Naive thymus-derived CD4-positive, alpha-beta T cell (primary cell): ENCODE measurements at regions not wholly inside any gene's neighbourhood (a gene's known extent, or its start where the extent isn't known, plus 50 kb on each side); places are given as distances from the start of the nearest gene placed in this dataset.
A peak's percentile ranks its signal among the peaks of the same experiment; 100 is the strongest.

ENCODE experiments used
- ATAC-seq: fragments of 150-1000 bp; cut with Tn5 transposase; 2 replicates; pipeline ENCODE4 v1.10.0; 2021; ENCODE audit warnings: mild to moderate bottlenecking, moderate library complexity
- CTCF ChIA-PET: fragments of 350-600 bp; sonication (Branson Sonifier 250); formaldehyde crosslinking; loops from one replicate; lab custom pipeline; 2021; ENCODE audit warnings: antibody characterized with exemption; lab: Charles Lee
- POLR2A ChIA-PET: fragments of 350-600 bp; sonication (Branson Sonifier 250); formaldehyde crosslinking; loops from one replicate; lab custom pipeline; 2021; ENCODE audit warnings: antibody characterized with exemption, inconsistent platforms; lab: Charles Lee
- DNase-seq, 9 donors: peaks; one replicate each; pipeline versions ENCODE4 v3.0.0 to v3.0.0-alpha.2; 2020 to 2022; ENCODE audit warnings: mixed read lengths in 1 of 9
- H3K27ac ChIP-seq: one replicate; pipeline ENCODE4 v1.7.0; 2013; ENCODE audit warnings: mild to moderate bottlenecking, low read depth, low read length, moderate library complexity
- H3K27me3 ChIP-seq, 2 donors: one replicate each; pipeline ENCODE4 v1.7.0; 2013; ENCODE audit warnings: low read length in 2 of 2, mild to moderate bottlenecking in 2 of 2, moderate library complexity in 2 of 2; ENCODE audit not compliant: control insufficient read depth in 2 of 2, insufficient read depth in 2 of 2
- H3K36me3 ChIP-seq, 3 experiments: 1 replicate in 2 of 3; 2 replicates in 1 of 3; pipeline ENCODE4 v1.7.0; 2013; ENCODE audit warnings: low read length in 3 of 3, mild to moderate bottlenecking in 3 of 3, moderate library complexity in 1 of 3; ENCODE audit not compliant: insufficient read depth in 3 of 3, control insufficient read depth in 2 of 3
- H3K4me1 ChIP-seq, 2 donors: one replicate each; pipeline ENCODE4 v1.7.0; 2013; ENCODE audit warnings: low read length in 2 of 2, mild to moderate bottlenecking in 2 of 2, moderate library complexity in 1 of 2; ENCODE audit not compliant: control insufficient read depth in 2 of 2, insufficient read depth in 2 of 2
- H3K4me3 ChIP-seq: 2 replicates; pipeline ENCODE4 v1.7.0; 2013; ENCODE audit warnings: mild to moderate bottlenecking, low read length
- H3K9me3 ChIP-seq, 3 experiments: 1 replicate in 2 of 3; 2 replicates in 1 of 3; pipeline ENCODE4 v1.7.0; 2013; ENCODE audit warnings: low read length in 3 of 3; ENCODE audit not compliant: control insufficient read depth in 2 of 3
- H3K27ac Mint-ChIP-seq, 9 donors: one replicate each; pipeline ENCODE4 v1.8.0; 2020 to 2022; ENCODE audit warnings: mixed read lengths in 9 of 9, mild to moderate bottlenecking in 8 of 9, moderate library complexity in 5 of 9, inconsistent platforms in 2 of 9
- H3K27me3 Mint-ChIP-seq, 5 donors: one replicate each; pipeline ENCODE4 v1.8.0; 2021 to 2022; ENCODE audit warnings: mixed read lengths in 5 of 5, mild to moderate bottlenecking in 1 of 5
- H3K36me3 Mint-ChIP-seq, 5 donors: one replicate each; pipeline ENCODE4 v1.8.0; 2020 to 2022; ENCODE audit warnings: mixed read lengths in 5 of 5, mild to moderate bottlenecking in 3 of 5, inconsistent platforms in 1 of 5
- H3K4me1 Mint-ChIP-seq, 7 donors: one replicate each; pipeline ENCODE4 v1.8.0; 2020 to 2022; ENCODE audit warnings: mixed read lengths in 7 of 7, mild to moderate bottlenecking in 3 of 7, inconsistent platforms in 1 of 7
- H3K4me3 Mint-ChIP-seq, 10 donors: one replicate each; pipeline ENCODE4 v1.8.0; 2020 to 2022; ENCODE audit warnings: mild to moderate bottlenecking in 10 of 10, mixed read lengths in 10 of 10, moderate library complexity in 6 of 10, inconsistent platforms in 2 of 10
- H3K9me3 Mint-ChIP-seq, 11 donors: one replicate each; pipeline ENCODE4 v1.8.0; 2020 to 2022; ENCODE audit warnings: mixed read lengths in 11 of 11, mild to moderate bottlenecking in 4 of 11, inconsistent platforms in 1 of 11, moderate library complexity in 1 of 11
- intact Hi-C, 2 donors: fragments of 100-400 bp; cut with micrococcal nuclease; formaldehyde crosslinking; loops; one replicate each; pipeline ENCODE4 v1.15.1; 2023

DNA sequence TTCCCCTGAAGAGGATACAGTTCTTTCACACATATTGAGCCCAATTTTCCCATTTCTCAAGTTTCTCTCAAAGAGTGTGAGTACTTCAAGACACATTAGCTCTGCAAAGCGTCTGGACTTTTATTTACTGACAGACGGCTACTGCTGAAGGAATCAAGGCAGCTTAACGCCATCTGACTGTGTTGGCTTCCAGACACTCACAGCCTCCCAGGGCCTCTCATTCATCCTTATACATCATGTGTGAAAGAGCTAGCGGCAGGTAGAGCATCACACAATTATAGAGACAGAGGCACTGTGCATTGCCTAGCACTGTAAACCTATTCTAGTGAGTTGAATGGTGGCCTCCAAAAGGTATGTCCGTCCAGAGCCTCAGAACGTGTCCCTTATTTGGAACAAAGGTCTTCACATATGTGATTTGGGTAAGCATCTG, 284.1 kb upstream of the STT3B start:
- Histone ChIP-seq H3K27ac (no peak overlapping the region), H3K4me1 (peaks cover 0 to 5% of the 10 kb centered on the region in 2 donors), H3K9me3 (no peaks in the 10 kb centered on the region), H3K36me3 (no peaks in the 10 kb centered on the region), H3K27me3 (no peaks in the 10 kb centered on the region), H3K4me3 (no peak overlapping the region)
- CTCF ChIA-PET = no interaction called here
- POLR2A ChIA-PET = no interaction called here
- Mint-ChIP-seq H3K36me3 (peaks cover 0 to 21% (median 0%) of the 10 kb centered on the region in 5 donors), H3K4me3 (no peak overlapping the region), H3K9me3 (peaks cover 0 to 16% (median 0%) of the 10 kb centered on the region in 11 donors), H3K27me3 (no peaks in the 10 kb centered on the region), H3K4me1 (peaks cover 10 to 51% (median 20%) of the 10 kb centered on the region in 7 donors), H3K27ac (no peak overlapping the region)
- no peak for DNase-seq
- intact Hi-C loops = no loop called here
- ATAC-seq = no peak

DNA sequence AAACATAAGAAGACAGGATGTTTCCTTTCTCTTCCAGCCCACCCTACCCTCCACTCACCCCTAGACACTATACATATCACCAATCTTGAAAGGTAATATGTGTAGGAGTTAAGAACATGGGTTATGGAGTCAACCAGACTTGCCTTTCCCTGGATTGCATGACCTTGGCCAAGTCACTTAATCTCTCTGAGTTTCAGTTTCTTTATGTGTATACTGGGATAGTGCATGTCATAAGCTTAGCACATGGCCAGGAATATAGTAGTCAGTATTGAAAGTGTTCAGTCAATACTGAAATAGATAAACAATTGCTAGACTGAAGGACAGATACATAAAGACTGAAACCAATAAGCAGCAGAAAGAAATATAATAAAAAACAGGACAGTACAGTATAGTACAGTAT, 283.2 kb upstream of the STT3B start:
- POLR2A ChIA-PET = interaction anchor here (0.5 kb wide), 1 partner anchor 296 kb away, joined by 4 read pairs; no protein-coding TSS in a partner anchor
- Histone ChIP-seq H3K36me3 (no peaks in the 10 kb centered on the region), H3K4me1 (peaks cover 0 to 5% of the 10 kb centered on the region in 2 donors), H3K27ac (no peak overlapping the region), H3K9me3 (no peaks in the 10 kb centered on the region), H3K27me3 (no peaks in the 10 kb centered on the region), H3K4me3 (no peak overlapping the region)
- peaks cover 0 to 30% (median 0%) of the 10 kb centered on the region in 5 donors for H3K36me3 Mint-ChIP-seq
- no peak overlapping the region for H3K27ac Mint-ChIP-seq
- ATAC-seq = no peak
- no peaks in the 10 kb centered on the region for H3K27me3 Mint-ChIP-seq
- DNase-seq = no peak
- intact Hi-C loops = no loop called here
- H3K9me3 Mint-ChIP-seq = peaks cover 0 to 23% (median 0%) of the 10 kb centered on the region in 11 donors
- CTCF ChIA-PET = no interaction called here
- H3K4me3 Mint-ChIP-seq = peak overlapping the region in 1 of 10 donors; percentile 4
- peaks cover 10 to 61% (median 23%) of the 10 kb centered on the region in 7 donors for H3K4me1 Mint-ChIP-seq

DNA sequence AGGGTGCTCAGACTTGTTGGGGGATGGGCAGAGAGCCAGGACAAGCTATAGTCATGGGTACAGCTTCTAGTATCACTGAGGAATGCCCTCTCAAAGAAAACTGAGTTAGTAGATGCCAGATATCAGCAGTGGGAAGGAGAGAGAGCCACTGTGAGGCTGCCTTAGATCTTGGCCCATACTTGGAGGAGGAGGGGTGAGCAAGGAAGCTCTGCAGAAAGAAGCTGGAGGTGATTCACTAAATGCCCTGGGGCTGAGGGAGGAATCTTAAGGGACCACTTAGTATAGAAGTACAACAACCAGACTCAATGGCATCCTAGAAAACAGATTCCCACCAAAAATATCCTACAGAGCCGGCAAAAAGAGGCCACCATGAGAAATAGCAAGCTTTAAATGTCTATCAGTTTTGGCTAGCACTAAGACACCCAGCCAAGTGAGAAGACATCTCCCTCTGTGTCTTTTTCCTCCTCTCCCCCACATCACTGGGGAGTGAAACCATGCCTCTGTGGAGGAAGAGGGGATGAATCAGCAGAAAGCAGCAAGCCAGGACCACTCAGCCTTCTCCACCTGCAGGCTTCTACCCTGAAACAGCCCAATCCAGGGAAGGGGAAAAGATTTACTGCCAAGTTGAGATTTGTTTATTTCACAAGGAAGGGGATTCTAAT, 282.5 kb upstream of the STT3B start:
- peaks cover 0 to 32% (median 0%) of the 10 kb centered on the region in 5 donors for H3K36me3 Mint-ChIP-seq
- intact Hi-C loops = loop anchor here (1.0 kb wide), 2 partner anchors 20 to 37 kb away; no protein-coding TSS in a partner anchor
- Histone ChIP-seq H3K36me3 (no peaks in the 10 kb centered on the region), H3K27me3 (no peaks in the 10 kb centered on the region), H3K4me1 (peaks cover 0 to 5% of the 10 kb centered on the region in 2 donors), H3K4me3 (no peak overlapping the region), H3K27ac (no peak overlapping the region), H3K9me3 (no peaks in the 10 kb centered on the region)
- POLR2A ChIA-PET = interaction anchor here (0.5 kb wide), 1 partner anchor 296 kb away, joined by 4 read pairs; no protein-coding TSS in a partner anchor
- H3K4me1 Mint-ChIP-seq = peaks cover 14 to 66% (median 26%) of the 10 kb centered on the region in 7 donors
- H3K27ac Mint-ChIP-seq = peak overlapping the region in 1 of 9 donors; percentile 65
- ATAC-seq (no peak), DNase-seq (no peak)
- CTCF ChIA-PET = no interaction called here
- peak overlapping the region in 1 of 10 donors; percentile 4 for H3K4me3 Mint-ChIP-seq
- peaks cover 0 to 20% (median 0%) of the 10 kb centered on the region in 11 donors for H3K9me3 Mint-ChIP-seq
- no peaks in the 10 kb centered on the region for H3K27me3 Mint-ChIP-seq

DNA sequence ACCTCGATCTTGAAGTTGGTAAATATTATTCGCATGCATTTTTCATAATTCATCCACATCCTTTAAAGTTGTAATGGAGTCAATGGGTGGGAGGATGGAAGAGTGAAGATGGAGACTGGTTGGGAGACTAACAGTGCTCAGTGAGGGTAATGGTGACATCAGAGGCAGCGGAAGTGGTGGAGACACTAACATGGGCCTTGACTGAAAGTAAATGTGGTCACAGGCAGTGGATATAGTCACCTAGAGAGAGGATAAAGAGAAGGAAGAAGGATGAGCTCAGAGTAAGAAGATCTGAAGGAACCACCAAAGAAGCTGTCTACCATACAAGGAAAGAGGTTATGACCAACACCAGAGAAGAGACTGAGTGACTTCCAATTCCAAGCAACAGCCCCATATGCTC, 281.6 kb upstream of the STT3B start:
- POLR2A ChIA-PET = no interaction called here
- peaks cover 0 to 5% of the 10 kb centered on the region in 2 donors for H3K4me1 ChIP-seq
- no peak for ATAC-seq
- H3K4me3 ChIP-seq = no peak overlapping the region
- Mint-ChIP-seq H3K4me1 (peaks cover 15 to 67% (median 28%) of the 10 kb centered on the region in 7 donors), H3K36me3 (peaks cover 0 to 33% (median 0%) of the 10 kb centered on the region in 5 donors), H3K27ac (peak overlapping the region in 1 of 9 donors; percentile 36), H3K9me3 (peaks cover 0 to 22% (median 0%) of the 10 kb centered on the region in 11 donors), H3K27me3 (no peaks in the 10 kb centered on the region), H3K4me3 (peak overlapping the region in 1 of 10 donors; percentile 5)
- DNase-seq = no peak
- no peaks in the 10 kb centered on the region for H3K36me3 ChIP-seq
- H3K27me3 ChIP-seq = no peaks in the 10 kb centered on the region
- intact Hi-C loops = no loop called here
- no peaks in the 10 kb centered on the region for H3K9me3 ChIP-seq
- CTCF ChIA-PET = no interaction called here
- H3K27ac ChIP-seq = no peak overlapping the region

DNA sequence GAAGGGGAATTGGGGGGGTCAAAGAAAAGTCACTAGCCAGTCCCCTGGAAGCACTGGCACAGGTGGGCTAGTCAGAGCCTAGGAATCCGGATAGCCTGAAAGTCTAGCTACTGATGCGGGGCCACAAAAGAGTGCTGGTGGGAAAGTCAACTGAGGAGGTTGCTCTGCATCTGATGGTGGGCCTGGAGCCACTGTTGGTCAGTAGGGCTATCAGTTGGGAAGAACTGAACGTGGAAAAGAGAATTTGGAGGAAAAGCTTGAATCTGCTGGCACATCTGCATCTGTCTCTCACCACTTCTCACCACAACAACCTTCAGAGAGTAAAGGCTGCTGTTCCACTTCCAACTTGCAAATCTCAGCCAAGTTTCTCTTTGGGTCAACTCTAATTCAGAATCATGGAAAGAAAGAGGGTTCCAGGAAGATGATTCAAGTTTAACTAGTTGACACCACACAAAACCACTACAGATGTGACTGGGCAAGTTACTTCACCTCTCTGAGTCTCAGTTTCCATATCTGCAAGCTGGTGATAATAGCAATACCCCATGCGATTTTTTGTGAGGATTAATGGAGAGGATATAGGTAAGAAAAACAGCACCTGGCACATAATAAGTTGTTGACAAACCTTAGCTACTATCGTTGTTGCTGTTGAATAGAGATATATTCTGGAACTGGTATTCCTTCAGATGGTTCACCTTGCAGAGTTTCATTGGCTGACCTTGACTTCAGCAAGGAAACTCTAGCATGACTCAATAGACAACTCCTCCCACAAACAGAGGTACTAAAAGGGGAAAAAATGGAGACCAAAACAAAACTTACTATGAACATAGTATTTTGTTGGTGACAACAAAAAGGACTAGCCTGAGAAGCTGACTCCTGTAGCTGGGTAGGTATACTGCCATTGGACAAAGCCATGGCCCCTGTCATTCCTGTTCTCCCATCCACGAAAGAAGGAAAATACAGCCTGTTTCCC, 280.2 kb upstream of the STT3B start:
- H3K27ac Mint-ChIP-seq = peak overlapping the region in 1 of 9 donors; percentile 74
- no peak overlapping the region for H3K27ac ChIP-seq

DNA sequence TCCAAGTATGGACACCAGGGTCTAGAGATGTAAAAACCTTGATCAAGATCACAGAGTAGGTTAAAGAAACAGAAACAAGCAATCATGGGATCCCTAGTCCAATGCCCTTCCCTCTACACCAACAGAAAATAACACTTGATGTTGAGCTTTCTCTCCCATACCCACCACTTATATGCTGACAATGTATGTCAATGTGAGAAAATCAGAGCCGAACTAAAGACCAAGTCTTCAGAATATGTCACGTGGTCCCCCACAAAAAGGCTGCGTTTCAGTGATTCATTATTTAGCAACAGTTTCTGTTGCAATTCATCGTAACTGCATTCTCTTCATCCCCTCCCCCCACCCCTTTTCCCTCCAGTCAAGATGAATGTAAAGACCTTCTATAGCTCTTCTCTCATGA, 278.9 kb upstream of the STT3B start:
- ChIA-PET CTCF (interaction anchor here (0.5 kb wide), 1 partner anchor 15 kb away, joined by 3 read pairs; no protein-coding TSS in a partner anchor), POLR2A (no interaction called here)
- H3K27me3 ChIP-seq = no peaks in the 10 kb centered on the region
- ATAC-seq (peak; percentile 34), DNase-seq (no peak)
- H3K36me3 Mint-ChIP-seq = peaks cover 0 to 36% (median 0%) of the 10 kb centered on the region in 5 donors
- H3K4me3 Mint-ChIP-seq = peak overlapping the region in 1 of 10 donors; percentile 10
- H3K27ac ChIP-seq = no peak overlapping the region
- H3K27ac Mint-ChIP-seq = peak overlapping the region in 1 of 9 donors; percentile 60
- no peak overlapping the region for H3K4me3 ChIP-seq
- no peaks in the 10 kb centered on the region for H3K27me3 Mint-ChIP-seq
- no peaks in the 10 kb centered on the region for H3K9me3 ChIP-seq
- intact Hi-C loops = no loop called here
- H3K9me3 Mint-ChIP-seq = peaks cover 0 to 31% (median 0%) of the 10 kb centered on the region in 11 donors
- peaks cover 0 to 5% of the 10 kb centered on the region in 2 donors for H3K4me1 ChIP-seq
- H3K4me1 Mint-ChIP-seq = peaks cover 15 to 57% (median 26%) of the 10 kb centered on the region in 7 donors
- H3K36me3 ChIP-seq = no peaks in the 10 kb centered on the region

More for the DNA sequence above, 280.2 kb upstream of the STT3B start:
- peaks cover 0 to 27% (median 0%) of the 10 kb centered on the region in 11 donors for H3K9me3 Mint-ChIP-seq
- H3K4me1 Mint-ChIP-seq = peaks cover 15 to 67% (median 28%) of the 10 kb centered on the region in 7 donors
- ATAC-seq = no peak
- no peak overlapping the region for H3K4me3 ChIP-seq
- H3K27me3 ChIP-seq = no peaks in the 10 kb centered on the region
- intact Hi-C loops = no loop called here
- ChIA-PET CTCF (no interaction called here), POLR2A (interaction anchor here (0.6 kb wide), 1 partner anchor 232 kb away, joined by 4 read pairs; no protein-coding TSS in a partner anchor)
- H3K9me3 ChIP-seq = no peaks in the 10 kb centered on the region
- no peaks in the 10 kb centered on the region for H3K36me3 ChIP-seq
- peaks cover 0 to 5% of the 10 kb centered on the region in 2 donors for H3K4me1 ChIP-seq
- no peaks in the 10 kb centered on the region for H3K27me3 Mint-ChIP-seq
- peak overlapping the region in 1 of 10 donors; percentile 43 for H3K4me3 Mint-ChIP-seq
- peaks cover 0 to 33% (median 0%) of the 10 kb centered on the region in 5 donors for H3K36me3 Mint-ChIP-seq
- no peak for DNase-seq
